ENCODE measurements at regions not wholly inside any gene's neighbourhood (a gene's known extent, or its start where the extent isn't known, plus 50 kb on each side); places are given as distances from the start of the nearest gene placed in this dataset.

DNA sequence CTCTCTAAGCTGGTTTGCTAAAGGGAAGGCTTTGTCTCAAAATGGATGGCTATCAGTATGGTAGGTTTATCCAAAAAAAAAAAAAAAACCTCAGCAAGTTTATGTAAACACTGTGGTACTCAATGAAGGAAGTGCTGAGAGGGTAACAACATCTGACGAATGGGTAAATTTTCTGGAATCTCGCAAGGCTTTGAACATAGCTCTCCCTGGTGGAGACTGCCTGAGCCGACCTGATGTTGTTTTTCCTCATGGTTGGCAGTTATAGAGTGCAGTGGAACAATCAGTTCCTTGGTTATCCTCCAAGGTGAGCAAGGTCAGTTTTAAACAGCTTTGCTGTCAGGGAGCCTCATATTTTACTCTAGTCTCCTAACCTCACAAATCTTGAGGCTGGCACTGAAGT, 94.6 kb downstream of the ZPLD1 start:
- FAIRE-seq, result peak; percentile 80

DNA sequence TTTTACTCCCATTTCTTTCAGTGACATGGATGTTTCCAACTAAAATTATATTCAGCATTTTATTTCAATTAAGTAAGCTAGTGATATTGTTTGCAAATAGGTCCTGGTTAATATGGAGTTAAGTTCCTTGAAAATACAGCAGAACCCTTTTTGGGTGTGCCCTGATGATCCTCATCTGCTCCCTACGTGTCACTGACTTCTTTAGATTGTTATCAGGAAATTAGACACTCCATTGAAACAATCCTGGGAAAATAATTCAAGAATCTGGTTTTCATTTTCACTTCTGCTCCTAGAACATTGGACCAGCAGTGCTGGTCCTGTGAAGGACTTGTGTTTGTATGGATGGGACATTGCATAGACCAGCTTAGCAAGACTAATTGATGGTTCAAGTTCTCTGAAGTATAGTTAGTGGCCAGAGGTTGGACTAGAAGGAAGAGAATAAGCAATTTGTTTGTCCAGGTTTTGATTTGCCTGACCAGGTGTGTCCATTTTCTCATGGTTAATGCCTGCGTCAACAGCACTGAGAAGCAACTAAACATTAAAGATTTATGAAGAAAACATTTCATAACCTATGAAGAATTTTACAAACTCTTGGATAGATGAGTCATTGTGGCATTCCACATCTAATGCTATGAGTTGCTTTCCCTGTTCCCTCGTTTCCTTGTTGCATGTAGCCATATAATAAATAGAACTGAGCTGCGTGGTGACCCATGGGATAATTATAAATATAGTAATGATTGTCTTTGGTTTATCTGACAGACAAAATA, 95.8 kb downstream of the ZPLD1 start:
- FAIRE-seq, result no peak

DNA sequence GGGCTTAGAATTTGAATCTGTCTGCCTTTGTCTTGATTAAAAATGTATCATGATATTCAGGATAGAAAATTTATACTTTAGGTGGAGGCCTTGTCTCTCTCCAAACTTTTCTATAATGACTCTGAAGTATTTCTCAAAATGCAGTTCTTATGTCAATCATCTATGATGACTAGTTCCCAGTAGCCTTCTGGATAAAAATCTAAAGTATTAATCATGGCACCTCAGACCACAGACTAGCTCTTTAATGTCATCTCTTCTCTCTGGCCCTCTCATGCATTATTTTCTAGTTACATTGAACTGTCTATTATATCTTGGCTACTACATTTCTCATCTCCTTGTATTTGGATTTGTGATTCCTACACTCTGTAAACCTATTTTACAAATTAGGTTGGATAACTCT, 96.9 kb downstream of the ZPLD1 start:
- no peak for FAIRE-seq

DNA sequence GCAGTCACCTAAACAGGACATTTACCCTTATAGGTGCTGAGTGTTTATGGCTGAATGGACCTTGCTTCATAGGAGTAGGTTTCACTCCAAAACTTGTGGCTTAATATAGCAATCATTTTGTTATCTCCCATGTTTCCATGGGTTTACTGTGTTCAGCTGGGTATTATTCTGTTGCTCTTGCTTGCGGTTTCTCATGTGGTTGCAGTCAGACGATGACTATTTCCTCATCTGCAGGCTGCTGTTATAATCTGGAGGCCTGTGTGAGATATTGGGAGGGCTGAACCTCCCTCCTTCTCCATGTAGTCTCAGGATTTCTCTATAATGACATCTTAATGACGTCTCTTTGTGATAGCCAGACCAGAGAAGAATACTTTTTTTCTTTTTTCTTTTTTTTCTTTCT, 98.1 kb downstream of the ZPLD1 start:
- no peak for FAIRE-seq

DNA sequence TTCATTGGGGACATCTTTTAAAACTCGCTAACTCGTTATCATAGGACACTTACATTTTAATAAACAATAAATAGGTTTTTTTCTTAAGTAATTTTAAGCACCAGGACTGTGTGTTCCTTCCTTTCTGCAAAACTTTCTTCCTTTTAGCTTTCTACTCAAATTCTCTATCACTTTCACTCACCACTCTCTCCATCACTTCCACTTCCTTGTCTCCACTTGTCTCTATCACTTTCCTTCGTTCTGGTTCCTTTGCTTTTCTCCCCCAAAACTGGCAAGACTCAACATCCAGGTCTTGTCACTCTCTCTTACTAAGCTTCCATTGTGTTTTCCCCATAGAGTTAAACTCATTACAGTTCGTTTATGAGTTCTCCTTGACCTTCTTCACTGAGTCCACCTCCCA, 99.0 kb downstream of the ZPLD1 start:
- FAIRE-seq, result no peak

DNA sequence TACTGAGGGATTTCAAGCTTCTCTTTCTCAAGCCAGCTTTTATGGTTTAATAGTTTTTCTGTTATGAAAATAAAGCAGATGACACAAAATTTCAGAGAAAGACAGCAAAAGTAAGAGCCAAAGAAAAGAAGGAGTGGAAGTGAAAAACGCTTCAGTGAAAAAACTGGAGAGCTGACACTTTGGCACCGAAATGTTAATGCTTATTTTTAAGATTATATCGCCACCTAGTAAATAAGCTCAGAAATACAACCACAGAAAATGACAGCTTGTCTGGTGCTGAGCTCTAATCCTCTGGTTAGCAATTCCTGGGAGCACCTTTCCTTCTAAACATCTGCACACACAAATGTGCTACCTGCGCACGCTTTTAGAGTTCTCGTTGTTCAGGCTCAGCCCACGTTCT, 101.6 kb downstream of the ZPLD1 start:
- FAIRE-seq, result peak; percentile 96

DNA sequence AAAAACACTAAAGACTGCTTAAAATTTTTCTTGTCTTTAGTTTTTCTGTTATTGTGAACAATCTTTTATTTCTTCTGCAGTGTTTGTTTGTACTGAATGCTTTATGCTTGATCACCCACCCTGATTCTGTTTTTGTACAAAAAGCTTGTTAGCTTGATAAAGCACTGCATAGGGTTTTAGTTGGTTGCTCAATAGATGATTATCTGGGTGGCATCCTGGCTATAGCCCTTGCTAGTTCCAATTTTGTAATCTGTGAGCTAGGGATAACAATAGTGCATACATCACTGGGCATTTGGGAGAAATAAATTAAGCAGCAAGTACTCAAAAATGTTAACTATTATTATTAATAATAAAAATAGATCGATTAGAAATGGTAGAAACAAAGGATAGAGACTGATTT, 102.3 kb downstream of the ZPLD1 start:
- FAIRE-seq, result no peak

DNA sequence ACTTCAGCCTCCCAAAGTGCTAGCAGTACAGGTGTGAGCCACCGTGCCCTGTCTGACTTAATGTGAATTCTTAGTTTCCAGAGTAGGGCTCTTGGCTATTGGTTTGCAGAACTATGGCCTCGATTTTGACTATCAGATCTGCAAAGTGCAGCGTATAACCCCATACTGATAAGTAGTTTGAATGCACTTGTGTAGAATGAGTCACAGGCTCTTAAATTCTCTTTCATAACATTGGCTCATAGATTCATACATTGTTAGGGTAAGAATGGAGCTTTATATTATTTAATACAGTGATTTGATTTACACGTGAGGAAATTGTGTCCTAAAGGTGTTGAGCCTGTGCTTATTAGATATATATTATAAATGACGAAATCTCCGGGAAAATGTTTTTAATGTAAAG, 109.9 kb downstream of the ZPLD1 start:
- FAIRE-seq, result no peak

DNA sequence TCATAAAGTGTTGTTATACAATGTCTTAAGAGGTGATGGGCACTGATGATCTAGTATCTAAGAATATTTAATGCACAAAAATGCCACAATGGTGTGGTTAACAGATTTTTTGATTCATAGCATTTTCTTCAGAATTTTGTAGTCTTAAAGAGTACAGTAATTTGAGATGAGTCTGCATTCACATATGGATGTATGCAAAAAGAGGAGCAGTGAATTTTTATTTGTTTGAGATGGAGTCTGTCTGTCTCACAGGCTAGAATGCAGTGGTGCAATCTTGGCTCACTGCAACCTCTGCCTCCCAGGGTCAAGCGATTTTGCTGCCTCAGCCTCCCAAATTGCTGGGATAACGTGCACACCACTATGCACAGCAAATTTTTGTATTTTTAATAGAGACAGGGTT, 110.5 kb downstream of the ZPLD1 start:
- no peak for FAIRE-seq

DNA sequence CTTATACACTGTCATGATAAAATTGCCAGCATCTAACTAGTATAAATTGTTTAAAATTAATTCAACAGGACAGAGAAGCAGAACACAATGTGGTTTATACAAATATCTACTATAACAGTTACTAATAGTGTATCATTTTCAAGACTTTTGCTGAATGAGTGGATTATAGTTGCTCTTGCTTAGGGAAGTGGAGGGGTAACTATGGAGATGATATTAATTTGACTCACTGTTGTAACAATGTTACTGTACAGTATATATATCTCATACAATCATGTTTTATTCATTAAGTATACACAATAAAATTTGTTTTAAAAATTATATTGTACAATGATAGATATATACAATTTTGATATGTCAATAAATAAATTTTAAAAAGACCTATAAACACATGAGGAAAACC, 119.1 kb downstream of the ZPLD1 start:
- FAIRE-seq, result no peak

DNA sequence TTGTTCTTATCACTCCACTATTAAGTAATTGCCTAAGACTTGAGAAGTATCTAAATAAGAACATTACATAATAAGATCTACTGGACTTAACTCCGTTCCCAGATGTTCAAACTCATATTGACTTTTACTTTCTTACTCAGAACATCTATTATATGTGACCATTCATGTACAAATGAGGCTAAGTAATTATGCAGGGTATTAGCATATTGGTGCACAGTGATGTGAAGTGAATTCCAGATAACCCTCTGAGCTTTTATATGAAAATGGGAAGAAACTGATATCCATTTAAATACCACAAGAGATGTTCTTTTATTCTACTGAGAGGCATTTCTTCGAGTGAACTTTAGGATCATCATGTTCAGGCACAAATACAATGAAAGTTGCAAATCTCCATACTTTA, 135.7 kb downstream of the ZPLD1 start:
- no peak for FAIRE-seq

DNA sequence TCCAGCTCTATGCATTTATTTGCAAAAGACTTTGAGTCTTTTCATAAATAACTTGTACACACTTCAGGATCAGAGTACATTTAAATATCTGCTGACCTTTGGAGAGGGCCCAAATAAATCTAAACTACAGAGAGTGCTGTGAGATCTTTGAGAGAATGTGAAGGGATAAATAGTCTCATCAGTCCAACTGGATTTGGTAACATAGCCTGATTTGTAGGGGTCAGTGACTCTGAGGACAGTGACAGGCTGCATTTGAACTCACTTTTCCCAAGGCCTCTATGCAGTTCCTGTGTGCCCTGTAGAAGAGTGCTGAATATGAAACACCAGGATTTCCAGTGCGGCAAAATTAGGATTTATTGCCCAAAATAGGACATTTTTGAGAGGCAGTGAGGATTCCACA, 136.2 kb downstream of the ZPLD1 start:
- FAIRE-seq, result no peak

DNA sequence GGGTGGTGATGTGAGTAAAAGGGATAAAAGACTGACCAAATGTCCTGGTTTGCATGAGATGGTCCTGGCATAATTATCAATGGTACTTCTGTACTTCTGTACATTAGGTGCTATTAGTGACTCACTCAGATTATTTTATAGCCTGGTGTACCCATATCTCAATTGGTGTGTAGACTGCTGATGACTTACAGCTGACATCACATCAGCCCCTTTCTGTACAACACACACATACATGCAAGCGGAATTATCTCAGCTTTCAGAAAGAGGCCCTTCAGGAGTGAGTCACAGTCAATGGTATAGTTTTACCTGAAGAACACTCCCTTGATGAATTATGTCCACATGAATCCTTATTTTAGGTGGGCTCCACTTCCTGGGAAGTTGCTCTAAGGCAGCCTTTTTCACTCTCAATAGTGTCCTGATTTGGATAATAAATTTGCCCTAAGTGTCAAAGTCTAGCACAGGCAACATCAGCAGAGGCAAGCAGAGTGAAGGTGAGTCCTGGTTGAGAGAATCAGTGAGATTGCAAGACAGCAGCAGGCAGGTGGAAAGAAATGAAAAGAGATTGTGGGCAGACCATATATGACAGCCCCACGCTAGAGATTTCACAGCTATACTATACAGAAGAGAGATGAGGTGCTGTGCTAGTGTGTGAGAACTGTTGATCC, 137.0 kb downstream of the ZPLD1 start:
- FAIRE-seq, result no peak

DNA sequence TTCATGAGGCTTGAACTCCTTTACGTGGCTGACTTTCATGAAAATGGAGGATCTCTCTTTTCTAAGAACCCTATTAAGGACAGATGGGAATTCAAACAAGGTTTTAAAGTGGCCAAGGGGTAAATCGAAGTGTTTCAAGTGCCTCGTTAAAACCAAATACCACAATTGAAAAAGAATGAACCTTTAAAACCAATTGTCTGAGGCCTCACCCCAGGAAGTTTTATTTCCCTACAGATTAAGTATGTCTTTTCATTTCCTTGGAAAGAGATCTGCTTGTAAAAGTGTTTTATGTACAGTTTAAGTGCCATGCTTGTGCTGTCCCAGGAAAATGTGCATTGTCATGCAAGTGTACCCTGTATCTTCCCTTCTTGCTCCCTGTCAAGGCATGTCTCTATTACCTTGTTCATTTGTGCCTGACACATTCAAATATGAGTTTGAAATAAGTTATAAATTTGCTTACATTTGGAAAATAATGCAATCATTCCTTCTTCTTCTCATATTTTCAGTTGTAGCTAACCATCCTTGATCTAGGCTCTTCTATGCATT, 138.7 kb downstream of the ZPLD1 start:
- no peak for FAIRE-seq

DNA sequence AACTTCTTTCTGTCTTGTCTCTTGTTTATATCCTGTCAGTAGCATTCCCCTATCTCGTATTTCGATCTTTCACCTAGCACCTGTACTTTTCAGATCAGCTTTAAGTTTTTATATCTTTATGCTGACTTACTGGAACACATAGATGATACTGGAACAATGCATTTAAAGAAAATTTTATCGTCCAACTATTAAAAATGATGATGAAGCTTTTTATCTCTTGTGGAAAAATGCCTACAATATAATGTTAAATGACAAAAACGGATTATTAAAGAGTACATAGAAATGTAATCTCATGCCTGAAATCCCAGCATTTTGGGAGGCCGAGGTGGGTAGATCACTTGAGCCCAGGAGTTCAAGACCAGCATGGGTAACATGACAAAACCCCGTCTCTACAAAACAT, 139.5 kb downstream of the ZPLD1 start:
- FAIRE-seq, result no peak

DNA sequence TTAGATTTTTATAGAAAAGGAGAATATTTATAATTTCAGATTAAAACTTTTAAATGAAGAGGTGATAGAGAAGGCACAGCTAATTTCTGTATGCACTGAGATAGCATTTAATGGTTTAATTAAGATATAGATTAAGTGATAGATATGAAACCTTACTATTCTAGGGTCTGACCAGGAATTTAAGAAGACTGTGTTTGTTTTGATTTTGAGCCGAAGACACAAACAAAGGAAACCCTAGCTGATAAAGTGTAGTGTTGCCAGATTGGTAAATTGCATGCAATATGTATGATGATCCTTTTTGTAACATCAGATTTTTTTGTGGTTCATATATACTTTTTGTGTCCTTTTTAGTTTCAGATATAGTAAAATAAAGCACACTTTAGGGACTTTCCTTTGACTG, 141.8 kb downstream of the ZPLD1 start:
- no peak for FAIRE-seq

DNA sequence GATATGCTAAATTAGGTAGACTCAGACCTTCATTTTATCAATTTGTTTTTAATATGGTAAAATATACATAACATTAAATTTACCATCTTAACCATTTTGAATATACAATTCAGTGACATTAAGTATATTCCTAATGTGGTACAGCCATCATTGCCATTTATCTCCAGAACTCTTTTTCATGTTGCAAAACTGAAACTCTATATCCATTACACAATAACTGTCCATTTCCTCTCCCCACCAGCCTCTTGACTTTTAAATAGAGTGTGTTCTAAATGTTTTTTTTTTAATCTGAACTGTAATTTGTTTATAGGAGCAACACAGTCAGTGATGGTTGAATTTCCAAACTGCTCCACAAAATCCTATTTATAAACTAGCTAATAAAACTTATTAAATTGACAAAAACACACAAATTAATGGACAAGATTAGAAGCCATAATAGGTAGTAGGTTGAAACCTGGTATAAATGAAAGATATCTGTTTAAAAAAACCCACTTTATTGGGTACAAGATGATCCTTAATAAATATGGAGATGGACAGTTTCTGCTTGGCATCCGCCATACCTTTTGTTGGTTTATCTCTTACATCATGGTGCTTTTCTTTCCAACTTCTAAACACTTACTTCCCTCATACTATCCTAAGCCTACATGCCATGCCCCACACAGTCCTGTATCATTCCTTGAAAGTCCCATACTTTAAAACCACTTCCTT, 142.4 kb downstream of the ZPLD1 start:
- FAIRE-seq, result no peak

DNA sequence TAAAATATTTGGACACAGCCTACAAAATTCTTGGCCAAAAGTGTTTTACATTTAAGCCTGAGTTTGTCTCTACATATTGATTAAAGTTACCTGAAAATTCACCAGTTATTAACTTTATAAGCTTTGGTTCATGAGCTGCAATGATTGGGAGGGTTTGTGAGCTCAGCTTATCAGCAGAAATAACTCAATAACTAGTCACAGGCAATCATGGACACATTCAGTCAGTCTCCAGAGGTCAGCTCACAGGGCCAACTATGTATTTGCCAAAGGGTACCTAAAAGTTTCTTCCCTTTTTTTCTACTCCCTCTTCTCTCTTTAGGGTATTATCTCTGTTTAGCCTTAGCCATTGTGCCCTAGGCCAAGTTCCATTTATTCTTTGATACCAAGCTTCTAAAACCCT, 145.9 kb downstream of the ZPLD1 start:
- no peak for FAIRE-seq

DNA sequence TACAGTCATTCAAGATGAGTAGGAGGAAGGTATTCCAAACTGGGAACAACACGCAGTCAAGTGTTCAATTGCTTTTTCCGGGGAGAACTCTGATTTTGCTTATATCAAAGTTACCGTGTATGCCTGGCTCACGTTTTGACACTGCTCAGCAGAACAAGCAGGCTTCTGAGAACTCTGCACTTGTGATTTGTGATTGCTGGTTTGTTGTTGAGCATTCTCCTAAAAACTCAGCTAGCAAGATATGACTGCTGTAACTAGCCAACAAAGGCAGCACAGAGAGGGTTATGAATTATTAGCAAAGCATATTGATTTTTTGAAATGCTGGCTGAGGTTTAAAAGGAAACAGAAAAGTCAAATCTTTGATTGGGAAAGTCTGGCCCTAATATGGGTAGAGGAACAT, 151.7 kb downstream of the ZPLD1 start:
- FAIRE-seq, result no peak

DNA sequence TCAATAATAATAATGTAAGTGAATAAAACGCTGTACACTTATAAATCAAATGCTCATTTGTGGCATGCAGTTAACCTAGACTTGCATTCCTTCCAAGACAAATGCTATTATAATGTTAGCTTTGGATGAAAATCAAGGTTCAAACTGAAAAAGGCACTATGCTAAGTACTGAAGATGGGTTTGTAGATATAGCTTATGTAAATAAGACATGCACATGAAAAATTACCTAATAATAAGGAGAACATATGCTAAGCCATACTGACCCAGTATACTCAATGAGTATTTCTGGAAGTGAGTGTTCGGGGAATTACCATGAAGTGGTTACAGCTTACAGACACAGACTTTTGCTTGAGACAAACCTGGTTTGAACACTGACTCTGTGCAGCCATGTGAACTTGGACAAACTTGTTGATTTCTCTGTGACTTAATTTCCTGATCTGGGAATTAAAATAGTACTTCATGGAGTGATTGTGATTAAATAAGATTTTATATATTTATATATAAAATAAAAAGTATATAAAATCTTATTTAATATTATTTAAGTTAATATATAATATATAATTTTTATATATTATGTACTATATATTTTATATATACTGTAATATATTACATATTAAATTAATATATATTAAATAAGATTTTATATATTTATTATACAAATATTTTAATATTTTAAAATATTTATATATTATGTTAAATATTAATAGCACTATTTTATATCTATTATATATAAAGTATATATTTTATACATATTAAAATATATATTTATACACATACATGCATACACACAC, 159.2 kb downstream of the ZPLD1 start:
- FAIRE-seq, result no peak

DNA sequence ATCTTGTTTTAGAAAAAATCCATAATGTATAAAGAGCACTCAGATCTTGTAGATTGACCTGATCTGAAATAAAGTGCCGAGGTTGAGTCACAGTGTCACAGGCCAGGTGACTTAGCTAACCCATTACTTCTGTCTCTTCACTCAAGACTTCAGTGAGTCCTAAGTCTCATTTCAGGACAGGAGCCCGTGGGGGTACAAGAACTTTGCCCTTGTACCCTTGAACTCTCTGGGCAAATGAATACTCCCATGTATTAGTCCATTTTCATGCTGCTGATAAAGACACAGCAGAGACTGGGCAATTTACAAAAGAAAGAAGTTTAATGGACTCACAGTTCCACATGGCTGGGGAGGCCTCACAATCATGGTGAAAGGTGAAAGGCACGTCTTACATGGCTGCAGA, 160.2 kb downstream of the ZPLD1 start:
- no peak for FAIRE-seq

DNA sequence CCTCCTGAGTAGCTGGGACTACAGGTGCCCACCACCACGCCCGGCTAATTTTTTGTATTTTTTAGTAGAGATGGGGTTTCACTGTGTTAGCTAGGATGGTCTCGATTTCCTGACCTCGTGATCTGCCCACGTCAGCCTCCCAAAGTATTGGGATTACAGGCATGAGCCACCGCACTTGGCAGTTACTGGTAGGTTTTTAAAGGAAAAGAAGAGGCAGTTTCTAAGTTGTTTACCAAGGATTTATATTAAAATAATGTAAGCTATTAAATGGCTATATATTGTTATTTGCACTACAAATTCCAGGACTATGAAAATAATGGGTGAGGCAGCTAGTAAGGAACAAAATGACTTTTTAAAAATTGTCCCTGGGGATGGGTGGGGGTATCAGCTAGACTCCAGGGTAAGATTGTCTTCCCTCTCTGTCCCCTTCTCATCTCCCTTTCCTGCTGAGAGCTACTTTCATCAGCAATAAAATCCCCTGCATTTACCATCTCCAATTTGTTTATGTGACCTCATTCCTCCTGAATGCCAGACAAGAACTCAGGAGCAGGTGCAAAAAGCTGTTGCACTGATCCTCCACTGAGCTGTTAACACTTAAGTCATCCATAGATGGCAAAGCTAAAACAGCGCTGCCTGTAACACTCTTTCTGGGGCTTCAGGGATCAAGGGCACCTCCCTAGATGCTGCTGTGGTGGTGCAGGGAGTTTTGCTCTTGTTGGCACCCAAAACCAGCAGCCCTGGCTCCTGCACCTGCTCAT, 165.2 kb downstream of the ZPLD1 start:
- no peak for FAIRE-seq

Measured in islet of Langerhans (tissue), 1 donor.